GM12864 (cell line): ENCODE measurements at regions not wholly inside any gene's neighbourhood (a gene's known extent, or its start where the extent isn't known, plus 50 kb on each side); places are given as distances from the start of the nearest gene placed in this dataset.

Experiments used
- DNase-seq: peaks from one replicate; pipeline ENCODE4 v3.0.0-alpha.2; 2011; ENCODE audit warnings: low read depth
- H3K4me3 ChIP-seq: 2 replicates; pipeline ENCODE4 v1.5.1; 2011; ENCODE audit warnings: mild to moderate bottlenecking, low read depth, low read length, control low read depth
- TF ChIP-seq, protein P1 (sequence below): IDR thresholded peaks from 2 replicates; pipeline ENCODE4 v1.5.1; 2011; ENCODE audit warnings: low read depth, mild to moderate bottlenecking, moderate library complexity, low read length, control low read depth, inconsistent platforms; ENCODE audit errors: missing control alignments

DNA sequence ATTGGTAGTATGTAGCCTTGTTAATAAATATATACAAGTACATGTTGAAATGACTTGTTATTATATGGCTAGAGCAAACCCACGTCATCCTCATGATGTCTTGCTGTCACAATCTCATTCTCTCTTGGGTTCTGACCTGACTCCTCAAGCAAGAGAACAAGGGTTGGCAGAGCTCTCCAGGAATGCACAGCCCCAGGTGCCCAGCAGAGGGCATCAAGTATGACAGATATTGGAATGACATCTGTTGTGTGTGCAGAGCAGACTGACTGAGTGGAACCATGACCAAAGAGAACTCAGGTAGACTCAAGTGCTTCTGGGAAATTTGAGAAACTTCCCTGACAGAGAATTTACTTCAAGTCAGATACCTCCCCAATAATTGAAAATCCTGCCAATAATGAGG is 90.6 kb downstream of the PAX1 start:
- no peak overlapping the region for H3K4me3 ChIP-seq
- TF ChIP-seq, protein P1, sequence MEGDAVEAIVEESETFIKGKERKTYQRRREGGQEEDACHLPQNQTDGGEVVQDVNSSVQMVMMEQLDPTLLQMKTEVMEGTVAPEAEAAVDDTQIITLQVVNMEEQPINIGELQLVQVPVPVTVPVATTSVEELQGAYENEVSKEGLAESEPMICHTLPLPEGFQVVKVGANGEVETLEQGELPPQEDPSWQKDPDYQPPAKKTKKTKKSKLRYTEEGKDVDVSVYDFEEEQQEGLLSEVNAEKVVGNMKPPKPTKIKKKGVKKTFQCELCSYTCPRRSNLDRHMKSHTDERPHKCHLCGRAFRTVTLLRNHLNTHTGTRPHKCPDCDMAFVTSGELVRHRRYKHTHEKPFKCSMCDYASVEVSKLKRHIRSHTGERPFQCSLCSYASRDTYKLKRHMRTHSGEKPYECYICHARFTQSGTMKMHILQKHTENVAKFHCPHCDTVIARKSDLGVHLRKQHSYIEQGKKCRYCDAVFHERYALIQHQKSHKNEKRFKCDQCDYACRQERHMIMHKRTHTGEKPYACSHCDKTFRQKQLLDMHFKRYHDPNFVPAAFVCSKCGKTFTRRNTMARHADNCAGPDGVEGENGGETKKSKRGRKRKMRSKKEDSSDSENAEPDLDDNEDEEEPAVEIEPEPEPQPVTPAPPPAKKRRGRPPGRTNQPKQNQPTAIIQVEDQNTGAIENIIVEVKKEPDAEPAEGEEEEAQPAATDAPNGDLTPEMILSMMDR = peak; percentile 47
- DNase-seq = no peak

DNA sequence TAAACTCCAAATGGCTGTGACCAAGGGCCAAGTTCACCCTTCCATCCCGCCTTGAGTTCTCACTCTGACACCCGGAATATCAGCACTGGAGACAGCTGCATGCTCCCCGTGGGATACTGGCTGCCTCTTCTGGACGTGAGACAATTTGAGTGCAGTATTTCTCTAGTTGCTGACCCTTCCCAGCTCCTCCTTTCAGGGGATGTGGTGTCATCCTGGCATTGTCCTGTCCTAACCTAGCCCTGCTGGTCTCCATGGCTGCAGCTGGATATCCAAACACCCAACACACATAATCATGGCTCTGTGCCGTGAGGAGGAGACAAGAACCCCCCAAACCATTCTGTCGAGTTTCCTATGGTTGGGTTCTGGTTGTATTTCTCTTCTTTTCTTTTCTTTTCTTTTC is 82.6 kb downstream of the PAX1 start:
- TF ChIP-seq, protein P1 = no peak
- DNase-seq = no peak
- no peak overlapping the region for H3K4me3 ChIP-seq

DNA sequence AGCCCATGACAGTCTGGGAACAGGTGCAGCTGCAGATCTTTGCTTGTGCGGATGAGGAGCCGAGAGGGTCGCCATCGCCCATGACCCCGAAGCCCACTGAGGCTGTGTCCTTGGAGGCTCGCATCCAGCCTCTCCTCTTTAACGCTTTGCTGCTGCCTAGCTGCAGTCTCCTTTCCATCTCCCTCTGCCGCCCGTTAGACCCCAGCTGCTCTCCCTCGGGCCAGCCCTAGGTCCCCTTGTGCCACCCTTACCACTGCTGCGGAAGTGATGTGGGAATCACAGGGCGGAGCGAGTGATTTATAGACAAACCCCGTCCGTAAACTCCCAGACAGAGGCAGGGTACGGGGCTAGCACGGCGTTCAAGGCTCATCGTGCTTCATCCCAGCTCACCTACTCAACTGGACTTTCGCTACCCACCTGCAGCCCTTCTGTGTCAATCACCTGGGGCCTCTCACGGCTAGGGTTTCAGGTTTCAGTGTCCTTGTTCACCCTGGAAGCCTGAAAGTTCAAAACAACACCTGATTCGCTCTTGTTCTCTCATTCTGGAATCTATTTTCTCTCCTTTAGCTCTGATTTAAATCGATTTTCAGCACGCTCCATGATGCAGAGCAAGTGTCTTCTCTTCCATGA is 76.1 kb downstream of the PAX1 start:
- no peak overlapping the region for H3K4me3 ChIP-seq
- TF ChIP-seq, protein P1 = no peak
- DNase-seq = no peak

DNA sequence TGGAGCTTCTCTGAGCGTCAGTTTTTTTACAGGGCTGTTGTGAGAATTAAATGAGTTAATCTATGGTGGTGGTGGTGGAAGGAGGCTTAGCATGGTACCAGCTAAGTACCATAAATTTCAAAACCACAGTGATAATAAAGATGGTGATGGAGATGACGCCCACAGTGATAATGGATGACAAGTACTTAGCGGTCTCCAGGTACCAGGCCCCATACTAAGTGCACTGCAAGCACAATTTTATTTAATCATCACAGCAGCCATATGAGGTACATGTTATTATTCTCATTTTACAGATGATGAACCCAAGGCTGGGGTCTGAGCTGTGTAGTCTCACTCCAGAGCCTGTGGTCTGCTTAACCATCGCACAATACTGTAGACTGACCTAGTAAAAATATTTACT is 75.1 kb downstream of the PAX1 start:
- TF ChIP-seq, protein P1 = no peak
- no peak for DNase-seq
- H3K4me3 ChIP-seq = no peak overlapping the region
